ENCODE measurements at regions not wholly inside any gene's neighbourhood (a gene's known extent, or its start where the extent isn't known, plus 50 kb on each side); places are given as distances from the start of the nearest gene placed in this dataset.

- TF ChIP-seq CTCF (IDR thresholded peaks at IDR 0.05; ENCODE audit: low read length) (no peak), EZH2 (optimal IDR thresholded peaks at IDR 0.05; ENCODE audit: low read depth, low read length) (no peak)
Measured at GRCh38 chr3:99126316-99126715, 224.8 kb upstream of the DCBLD2 start.
